GM12872 (cell line): ENCODE measurements at regions not wholly inside any gene's neighbourhood (a gene's known extent, or its start where the extent isn't known, plus 50 kb on each side); places are given as distances from the start of the nearest gene placed in this dataset.

ENCODE experiments used
- TF ChIP-seq, protein P1 (sequence below): IDR thresholded peaks from 3 replicates; pipeline ENCODE4 v1.5.1; 2011; ENCODE audit warnings: low read depth, mild to moderate bottlenecking, low read length, moderate library complexity; ENCODE audit not compliant: insufficient read depth

DNA sequence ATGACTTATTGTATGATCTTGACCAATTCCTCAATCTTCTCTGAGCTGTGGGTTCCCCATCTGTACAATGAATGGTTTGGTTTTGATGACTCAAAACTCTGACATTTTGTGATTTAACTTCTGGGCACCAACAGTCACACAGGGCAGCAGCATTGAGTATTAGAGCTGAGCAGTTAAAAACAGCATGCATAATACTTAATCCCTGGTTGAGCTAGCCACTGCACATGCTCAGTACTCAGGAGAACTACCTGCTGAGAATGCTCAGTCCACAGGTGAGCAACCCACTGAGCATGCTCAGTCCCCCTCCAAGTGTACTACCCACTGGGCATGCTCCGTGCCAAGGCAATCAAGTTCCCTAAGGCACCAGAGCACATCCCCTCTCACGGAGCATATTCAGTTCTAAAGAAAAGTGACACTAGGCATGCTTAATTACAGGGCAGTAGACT lies 68.7 kb downstream of the AIPL1 start:
- TF ChIP-seq, protein P1, sequence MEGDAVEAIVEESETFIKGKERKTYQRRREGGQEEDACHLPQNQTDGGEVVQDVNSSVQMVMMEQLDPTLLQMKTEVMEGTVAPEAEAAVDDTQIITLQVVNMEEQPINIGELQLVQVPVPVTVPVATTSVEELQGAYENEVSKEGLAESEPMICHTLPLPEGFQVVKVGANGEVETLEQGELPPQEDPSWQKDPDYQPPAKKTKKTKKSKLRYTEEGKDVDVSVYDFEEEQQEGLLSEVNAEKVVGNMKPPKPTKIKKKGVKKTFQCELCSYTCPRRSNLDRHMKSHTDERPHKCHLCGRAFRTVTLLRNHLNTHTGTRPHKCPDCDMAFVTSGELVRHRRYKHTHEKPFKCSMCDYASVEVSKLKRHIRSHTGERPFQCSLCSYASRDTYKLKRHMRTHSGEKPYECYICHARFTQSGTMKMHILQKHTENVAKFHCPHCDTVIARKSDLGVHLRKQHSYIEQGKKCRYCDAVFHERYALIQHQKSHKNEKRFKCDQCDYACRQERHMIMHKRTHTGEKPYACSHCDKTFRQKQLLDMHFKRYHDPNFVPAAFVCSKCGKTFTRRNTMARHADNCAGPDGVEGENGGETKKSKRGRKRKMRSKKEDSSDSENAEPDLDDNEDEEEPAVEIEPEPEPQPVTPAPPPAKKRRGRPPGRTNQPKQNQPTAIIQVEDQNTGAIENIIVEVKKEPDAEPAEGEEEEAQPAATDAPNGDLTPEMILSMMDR: no peak

DNA sequence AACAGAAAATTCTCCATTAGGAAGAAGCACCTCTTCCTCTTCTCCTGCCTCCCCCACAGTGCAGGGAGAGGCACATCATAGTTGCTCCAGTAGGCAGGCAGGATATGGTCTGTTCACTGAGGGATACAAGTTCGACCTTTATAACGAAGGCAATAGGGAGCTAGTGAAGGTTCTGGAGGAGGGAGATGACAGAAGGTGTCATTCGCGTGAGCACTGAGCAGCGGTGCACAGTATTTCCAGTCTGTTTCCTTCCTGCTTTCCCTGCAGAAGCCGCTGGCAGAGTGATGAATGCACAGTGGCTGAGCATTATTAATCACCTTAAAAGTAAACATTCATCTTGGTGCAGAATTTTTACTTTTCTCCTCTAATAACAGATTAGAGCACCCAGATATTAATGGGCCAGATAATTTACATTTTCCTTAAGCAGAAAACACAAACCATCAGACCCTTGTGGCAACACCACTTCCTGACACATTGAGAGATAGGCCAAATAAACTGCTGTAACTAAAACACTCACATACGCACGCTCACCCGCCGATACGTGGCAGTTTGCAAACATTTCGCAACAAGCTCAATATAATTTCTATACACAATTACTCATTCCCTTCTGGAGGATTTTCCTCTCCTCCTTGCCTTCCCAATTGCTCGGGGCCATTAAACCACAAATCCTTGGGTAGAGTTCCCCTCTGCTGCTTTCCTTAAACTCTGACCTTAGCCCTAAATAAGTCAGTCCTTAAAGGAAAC lies 69.5 kb downstream of the AIPL1 start:
- TF ChIP-seq, protein P1: no peak

DNA sequence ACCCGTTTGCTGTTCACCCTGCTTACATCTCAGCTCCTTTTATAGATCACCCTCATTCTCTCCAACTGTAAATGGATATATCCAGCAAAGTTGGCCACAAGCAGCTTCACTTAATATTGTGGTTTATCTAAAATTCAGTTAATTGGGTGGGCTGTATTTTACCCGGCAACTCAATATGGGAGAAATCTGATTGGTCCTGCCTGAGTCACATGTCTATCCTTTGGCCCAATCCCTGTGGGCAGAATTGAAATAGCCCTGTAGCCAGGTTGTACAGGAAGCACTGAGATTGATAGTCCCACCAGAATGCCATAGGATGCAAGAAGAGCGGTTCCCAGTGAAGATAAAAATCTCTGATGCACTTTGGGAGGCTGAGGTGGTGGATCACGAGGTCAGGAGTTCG lies 73.2 kb downstream of the AIPL1 start:
- TF ChIP-seq, protein P1: no peak

DNA sequence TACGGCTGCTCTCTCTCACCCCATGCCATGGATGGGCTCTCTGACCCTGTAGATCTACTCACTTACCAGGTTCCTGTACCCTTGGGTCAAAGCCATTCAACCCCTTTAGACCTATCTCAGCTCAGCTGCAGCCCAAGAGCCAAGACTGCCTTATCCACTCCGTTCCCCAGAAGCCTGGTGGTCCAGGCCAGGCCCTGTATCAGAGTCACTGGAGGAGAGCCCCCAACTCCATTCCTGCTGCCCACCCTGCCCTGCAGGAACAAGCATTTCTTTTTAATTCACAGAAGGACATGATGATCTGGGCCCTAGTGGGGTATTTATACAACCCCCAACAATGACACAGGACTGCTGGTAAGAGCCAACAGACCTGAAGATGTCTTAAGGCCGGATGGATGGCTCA lies 76.8 kb downstream of the AIPL1 start:
- TF ChIP-seq, protein P1: no peak

DNA sequence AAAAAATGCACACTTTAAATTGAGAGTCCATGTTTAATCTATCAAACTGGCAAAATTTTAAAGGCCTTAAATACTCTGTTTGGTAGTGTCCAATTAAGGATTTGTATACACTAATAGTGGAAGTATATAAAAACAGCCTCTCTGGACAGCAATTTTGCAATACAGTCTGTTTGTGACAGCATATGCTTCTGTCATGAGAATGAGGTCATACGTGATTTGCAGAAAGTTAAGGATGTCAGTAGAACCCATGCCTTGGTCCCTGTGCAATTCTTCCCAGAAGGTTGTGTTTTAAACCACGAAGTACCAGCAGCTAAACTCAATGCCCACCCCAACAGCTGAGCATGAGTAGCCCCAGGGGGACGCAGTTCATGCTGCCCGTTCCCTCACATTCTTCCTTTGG lies 78.4 kb downstream of the AIPL1 start:
- TF ChIP-seq, protein P1: no peak

DNA sequence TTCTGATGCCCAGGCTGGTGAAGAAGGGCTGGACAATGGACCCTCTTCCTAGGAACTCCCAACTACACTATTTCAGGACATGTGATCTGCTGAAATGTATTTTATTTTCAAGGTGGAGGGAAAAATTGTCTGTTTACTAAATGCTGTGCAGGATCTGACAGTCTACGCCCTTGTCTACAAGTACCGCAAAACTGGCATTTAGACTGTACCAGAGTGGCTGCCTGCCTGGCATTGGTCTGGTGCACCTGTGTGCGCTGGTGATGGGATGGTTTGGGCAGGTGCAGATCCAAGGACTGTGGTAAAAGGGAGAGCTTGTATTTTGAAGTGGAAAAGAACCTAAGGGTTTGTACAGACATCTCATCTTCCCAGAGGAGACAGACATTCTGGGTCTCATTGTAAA lies 79.7 kb downstream of the AIPL1 start:
- TF ChIP-seq, protein P1: no peak

DNA sequence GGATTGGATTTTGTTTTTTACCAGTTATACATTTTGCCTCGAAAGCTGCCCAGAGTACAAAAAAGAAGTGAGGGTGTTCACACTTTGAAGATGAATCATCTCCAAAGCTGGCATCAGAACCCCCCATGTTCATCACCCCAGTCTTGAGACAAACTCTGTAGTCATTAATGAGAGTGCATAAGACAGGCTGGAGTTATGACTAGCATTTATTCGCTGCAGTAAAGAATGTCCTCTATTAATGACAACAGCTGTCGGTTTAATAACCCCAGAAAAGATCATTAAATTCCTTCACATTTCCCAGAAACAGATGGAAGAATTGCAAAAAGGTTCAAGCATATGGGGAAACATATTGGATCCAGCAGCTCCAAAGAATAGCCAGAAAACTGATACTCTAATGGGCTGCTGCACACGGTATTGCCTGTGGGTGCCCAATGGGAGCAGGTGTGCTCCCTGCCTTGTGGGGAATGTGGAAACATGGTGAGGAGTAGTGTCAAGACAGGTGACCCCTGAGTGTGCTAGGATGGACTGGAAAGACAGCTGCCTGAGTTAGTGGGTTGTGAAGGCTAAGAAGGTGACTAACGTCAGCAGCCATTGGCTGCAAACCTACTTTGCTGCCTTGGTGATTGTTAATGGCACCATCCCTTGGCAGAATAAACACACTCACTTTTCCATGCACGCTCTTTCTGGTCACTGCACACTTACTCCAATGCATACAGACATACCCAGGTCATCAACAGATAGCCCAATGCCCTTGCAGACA lies 81.9 kb downstream of the AIPL1 start:
- TF ChIP-seq, protein P1: no peak
